ENCODE measurements at regions not wholly inside any gene's neighbourhood (a gene's known extent, or its start where the extent isn't known, plus 50 kb on each side); places are given as distances from the start of the nearest gene placed in this dataset.

DNA sequence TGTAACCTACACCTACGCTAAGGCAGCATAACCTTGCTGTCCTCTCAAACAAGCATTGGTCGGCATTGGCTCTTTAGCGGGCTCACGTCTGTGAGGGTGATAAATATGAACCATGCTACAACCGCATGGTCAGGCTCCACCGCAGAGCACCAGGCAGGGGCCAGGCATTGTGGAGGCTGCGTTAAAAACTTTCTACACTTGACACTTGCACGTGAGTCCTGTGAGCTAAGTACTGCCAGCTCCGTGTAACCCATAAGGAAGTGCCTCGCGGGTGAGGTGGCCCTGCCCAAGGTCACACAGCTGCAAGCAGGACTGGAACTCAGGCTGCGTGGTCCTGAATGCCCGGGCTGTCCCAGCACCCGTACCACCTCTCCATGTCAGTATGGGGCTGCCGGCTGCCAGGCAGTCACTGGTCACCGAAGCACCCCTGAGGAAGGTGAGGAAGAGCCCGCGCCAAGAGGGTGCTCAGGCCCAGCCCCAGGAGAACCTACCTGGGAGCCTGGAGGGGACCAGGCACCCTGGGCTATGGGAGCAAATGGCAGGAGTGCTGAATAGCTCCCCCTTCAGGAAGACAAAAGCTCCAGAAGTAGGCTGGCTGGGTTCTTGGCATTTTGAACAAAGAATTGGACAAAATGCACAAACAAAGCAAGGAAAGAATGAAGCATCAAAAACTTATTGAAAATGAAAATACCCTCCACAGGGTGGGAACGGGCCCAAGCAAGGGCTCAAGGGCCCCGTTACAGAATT, 271.1 kb upstream of the RAB6C start:
- no peak for DNase-seq (ENCODE audit: low read depth)

DNA sequence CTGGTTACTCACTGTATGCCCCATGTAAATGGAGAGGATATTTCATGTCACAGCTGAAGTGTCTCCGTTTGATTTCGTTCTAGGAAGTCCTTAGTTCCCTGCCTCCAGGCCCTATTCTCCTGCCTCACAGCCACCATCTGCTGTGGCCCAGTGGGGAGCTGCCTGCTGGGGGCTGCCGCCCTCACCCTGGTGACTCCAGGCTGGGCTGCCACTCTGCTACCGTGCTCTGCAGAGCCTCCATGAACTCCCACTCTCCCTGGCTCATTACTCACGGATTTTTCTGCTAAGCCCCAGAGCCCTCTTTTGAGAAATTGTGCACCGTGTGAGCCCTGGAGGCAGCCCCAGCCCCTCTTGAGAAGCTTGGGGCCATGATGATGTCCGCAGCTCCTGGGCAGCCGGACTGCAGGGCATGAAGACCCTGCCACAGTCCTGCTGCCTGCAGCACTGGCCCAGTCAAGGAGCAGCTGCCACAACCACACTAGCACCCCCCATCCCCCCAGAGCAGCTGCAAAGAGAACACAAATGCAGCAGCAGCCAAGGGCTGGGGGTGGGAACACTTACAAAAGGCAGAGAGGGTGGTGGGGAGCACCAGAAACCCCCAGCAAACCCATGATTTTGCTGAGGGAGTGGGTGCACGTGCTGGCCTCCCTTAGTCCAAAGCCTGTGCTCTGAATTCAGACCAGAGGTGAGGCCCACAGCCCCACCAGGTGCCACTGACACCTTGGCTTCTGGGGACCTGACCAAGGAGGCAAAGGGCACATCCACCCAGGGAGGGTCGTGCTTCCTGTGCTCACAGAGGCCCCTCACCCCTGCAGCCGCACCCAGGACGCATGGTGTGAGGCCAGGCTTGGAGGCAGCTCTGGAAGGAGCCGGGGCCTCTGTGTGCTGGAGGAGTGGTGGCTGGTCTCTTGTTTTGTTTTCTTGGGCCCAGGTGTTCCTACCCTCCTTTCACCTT, 270.2 kb upstream of the RAB6C start:
- no peak for DNase-seq (ENCODE audit: low read depth)

DNA sequence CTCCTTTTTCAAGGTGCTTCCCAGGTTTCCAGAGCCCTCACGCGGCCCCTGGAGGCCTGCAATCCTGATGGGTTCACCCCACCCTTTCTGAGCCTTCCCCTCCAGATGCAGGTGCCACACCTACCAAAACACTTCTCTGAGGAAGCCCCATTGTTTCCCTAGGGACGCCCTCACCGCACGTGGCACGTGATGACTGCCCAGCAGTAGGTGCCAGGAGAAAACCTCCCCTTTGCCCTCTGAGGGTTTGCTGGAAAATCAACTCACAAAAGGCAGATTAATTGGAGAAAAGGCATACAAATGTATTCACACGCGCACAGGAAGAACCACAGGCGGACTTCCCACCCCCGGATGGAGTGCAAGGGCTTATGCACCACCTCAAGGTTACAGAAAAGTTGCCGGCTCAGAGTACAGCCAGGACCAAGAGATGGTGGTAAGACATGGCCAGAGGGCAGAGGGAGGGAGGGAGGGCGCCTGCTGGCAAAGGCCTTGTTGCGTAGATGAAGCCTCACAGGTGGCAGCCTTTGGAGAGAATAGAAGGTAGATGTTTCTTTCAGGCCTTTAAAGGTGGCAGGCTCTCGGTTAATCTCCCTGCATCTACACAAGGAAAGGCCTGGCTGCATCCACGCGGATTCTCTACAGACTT, 269.4 kb upstream of the RAB6C start:
- no peak for DNase-seq (ENCODE audit: low read depth)

DNA sequence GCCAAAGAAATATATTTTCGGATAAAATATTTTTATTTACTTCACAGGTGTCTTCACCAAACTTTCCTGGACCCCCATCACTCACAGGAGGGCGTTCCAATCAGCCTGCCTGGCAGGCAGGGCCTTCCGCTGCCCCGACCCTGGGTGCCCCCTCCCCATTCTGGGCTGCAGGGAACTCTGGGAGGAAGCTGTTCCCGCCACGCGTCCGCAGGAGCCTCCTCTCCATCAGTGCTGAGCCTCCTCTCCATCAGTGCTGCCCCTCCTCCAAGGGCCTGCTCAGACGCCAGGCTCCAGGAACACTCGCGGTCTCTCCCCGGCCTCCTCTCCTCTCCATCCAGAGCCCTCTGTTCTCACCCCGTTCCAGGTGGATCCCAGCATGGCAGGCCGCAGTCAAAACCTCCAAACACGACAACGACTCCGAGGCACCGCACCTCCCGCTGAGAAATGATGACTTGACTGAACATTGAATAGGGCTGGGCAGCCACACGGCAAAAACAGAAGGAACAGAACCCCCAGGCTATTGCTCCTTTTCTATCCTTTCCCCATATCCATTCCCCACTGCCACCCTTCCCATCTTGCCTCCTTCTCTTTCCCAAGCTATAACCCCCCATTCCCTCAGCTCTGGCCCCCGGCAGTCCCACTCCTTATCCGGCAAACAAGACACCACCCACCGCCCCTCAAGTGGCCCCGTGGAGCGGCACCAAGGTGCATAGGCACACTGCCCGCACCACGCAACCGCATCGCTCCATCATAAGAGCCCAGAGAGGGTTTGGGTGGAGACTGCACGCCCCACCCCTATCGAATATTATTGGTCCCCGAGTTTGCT, 268.6 kb upstream of the RAB6C start:
- no peak for DNase-seq (ENCODE audit: low read depth)

DNA sequence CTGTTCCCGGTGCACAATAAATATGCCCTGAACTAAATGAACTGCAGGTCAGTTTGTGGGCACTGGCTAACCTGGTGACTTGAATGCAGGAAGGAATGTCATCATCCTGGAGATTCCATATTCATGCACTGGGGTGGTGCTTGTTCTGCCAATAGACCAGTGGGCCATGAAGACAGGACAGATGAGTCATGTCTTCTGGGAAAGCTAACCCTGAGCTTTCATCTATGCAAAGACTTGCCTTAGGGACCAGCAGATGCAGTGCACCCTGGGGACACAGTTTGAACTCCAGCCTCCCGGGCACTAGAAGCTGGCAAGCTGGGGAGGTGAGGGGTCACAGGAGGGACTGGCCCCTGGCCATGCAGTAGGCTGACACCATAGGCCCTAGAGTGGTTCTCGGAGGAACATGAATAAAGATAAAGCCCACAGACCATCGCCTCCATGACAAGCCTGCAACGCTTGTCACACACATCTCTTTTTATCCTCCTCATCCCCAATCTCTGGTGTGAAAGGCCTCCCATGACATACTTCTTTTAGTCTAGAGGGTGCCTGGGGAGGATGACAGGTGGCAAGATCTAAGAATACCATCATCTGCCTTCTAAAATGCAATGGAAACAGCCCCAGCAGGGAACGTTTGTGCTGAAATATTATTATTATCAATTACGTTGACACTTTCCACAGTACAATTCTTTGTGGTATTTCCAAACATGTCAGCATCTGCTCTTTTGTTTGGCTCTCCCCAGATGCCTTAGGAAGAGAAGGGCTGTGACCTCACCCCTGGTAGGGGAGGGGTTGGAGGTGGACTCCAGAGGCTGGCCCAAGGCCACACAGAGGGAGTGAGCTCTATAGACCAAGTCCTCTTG, 267.4 kb upstream of the RAB6C start:
- no peak for DNase-seq (ENCODE audit: low read depth)

DNA sequence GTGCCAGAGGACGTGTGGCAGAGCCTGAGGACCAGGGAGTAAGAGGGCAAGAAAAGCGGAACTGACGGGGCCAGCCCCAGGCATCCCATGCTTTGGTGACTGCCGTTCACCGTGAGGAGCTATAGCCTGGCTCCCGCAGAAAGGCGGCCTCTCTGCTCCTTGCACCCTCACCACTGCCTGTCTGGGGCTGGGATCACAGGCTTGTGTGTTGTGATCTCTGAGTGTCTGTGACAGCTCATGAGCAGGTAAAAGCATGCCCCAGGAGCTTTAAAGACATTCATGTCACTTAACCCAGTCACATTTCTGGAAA, 266.8 kb upstream of the RAB6C start:
- DNase-seq (ENCODE audit: low read depth): no peak

DNA sequence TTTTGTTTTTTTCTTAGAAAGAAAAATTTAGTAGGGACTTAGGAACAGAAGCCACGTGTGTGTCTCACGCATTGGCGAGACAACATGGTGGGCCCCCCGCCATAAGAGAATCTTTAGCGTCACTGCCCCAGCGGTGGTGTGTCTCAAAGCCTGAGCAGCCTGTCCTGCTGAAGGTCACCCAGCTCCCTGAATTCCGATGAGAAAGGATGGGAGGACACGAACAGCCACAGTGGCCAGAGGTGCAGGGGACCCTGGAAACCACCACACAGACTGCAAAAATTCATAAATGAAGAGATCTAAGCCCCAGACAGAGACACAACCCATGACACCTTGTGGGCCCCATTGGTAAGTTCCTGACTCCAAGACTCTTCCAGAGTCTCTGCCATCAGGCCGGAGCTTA, 266.1 kb upstream of the RAB6C start:
- DNase-seq (ENCODE audit: low read depth): no peak

DNA sequence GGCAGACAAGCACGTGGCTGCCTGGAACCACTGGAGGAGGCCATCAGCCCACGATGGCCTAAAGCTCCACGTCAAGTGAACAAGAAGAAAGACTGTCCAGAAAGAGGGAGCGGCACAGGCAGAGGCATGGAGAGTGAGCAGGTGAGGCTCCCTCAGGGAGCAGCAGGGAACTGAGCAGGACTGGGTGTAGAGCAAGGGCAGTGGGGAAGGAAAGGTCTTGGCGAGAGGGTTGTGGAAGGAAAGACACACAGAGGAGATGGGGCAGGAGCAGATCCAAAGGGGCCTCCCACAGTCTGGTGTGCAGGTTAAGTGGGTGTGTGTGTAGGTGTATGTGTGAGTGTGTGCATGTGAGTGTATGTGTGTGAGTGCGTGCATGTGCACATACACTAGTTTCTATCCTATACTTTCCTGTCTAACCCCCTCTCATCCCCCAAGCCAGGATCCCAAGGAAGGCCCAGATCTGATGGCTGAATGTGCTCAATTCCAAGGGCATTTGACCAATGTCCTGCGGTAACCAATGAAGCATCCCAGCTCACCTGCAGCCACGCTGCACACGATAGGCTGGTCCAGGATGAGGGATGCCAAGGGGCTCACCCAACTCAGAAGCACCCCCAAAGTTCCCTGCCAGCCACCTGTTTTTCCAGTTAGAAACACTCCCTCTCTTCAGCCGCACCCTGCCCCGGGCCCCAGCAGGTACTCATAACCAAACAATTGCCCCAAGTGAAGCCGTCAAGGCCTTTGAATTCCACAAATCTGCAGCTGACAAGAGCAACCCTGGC, 262.5 kb upstream of the RAB6C start:
- DNase-seq (ENCODE audit: low read depth): no peak

DNA sequence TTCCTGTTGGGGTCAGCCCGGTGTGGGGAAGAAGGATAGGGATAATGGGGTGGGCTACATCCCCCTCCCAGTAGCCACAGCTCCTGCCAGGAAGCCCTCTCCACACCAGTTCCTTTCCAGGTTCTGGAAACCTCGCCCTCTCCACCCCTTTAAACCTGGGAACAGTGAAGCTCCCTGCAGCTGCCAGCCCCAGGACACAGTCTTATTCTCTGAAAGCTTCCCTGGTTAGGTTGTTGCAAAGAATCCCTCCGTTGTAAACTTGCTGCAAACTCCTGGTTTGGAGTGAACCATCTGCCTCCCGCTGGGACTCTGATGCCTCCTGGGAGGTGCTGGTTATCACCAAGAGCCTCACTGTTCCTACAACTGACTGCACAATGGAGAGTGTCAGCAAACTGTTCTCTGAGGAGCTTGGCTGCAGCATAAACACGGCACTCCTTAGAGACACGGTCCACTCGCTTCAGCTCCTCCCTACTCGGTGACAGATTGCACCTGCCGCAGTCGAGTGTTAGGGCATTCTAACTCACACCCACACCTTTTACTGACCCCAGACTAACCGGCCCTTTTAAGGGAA, 261.8 kb upstream of the RAB6C start:
- DNase-seq (ENCODE audit: low read depth): no peak

DNA sequence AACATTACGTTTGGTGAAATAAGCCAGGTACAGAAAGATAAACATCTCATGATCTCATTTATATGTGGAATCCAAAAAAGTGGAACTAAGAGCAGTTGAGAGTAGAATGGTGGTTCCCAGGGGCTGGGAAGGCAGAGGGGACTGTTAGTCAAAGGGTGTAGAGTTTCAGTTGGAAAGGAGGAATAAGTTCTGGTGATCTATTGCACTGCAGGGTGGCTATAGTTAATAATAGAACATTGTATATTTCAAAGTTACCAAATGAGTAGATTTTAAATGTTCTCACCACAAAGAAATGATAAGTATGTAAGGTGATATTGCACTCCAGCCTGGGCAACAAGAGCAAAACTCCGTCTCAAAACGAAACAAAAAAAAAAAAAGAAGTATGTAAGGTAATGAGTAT, 260.1 kb upstream of the RAB6C start:
- no peak for DNase-seq (ENCODE audit: low read depth)

DNA sequence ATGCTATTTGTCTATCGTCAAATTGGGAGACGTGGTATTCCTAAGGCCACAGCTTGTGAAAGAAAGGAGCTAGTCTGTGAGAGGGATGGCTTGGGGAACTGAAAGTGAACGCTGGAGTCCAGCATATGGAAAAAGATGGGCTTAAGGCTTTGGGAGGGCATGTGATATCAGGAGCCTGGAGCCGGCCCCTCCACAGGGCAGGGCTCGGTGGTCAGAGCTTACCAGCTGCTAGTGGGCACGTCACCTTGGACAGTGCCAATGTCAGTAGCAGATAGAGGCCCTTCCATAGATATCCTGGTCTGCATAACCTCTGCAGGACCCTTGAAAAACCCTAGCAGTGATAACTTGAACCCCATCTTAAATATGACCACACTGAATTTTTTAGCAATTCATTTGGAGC, 259.1 kb upstream of the RAB6C start:
- DNase-seq (ENCODE audit: low read depth): no peak

DNA sequence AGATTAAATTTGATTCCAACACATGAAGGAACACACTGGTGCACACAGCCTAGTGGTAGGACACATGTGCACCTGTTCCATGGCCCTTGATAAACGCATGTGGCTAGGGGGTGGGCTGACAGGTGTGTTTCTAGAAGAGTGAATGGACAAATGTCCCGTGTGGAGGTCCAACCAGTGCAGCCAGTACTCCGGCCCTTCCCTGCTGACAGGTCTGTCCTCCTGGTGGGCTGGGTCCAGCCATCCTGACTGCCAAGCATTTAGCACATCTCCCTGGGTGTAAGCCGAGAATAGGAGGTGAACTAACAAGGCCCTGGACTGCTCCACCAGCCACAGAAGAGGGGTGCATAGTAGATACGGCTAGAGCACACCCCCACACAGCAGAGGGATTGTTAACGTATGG, 258.7 kb upstream of the RAB6C start:
- no peak for DNase-seq (ENCODE audit: low read depth)

DNA sequence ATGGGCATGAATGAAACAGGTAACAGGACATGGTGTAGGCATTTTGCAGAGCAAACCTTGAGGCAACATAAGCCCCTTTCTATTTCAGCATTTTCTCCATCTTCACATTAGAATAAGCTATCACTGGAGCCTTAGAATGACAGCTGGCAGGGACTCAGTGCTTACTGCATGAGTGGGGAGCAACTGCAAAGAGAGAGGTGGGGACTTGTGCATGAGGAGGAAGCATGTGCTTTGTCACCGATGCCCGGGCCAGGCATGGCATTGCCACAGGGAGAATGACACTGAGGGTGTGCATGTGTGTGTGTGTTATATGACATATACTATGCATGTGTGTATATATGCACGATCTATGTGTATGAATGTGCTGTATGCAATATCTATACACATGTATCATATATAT, 258.2 kb upstream of the RAB6C start:
- no peak for DNase-seq (ENCODE audit: low read depth)

DNA sequence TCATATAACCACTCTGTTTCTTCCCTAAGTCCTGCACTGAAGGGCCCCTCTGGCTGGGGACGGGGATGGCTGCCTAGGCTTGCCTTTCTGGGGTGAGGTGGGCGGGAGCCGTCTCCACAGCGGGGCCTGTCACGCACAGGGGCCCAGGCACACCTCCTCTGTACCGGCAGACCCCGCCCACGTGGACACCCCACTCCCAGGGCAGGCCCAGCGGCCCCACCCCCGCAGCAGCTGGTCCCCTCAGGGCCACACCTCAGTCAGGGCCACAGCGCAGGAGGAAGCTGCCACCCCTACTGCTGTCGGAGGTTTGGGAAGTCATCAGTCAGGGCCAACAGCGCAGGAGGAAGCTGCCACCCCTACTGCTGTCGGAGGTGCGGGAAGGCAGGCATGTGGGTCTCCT, 257.6 kb upstream of the RAB6C start:
- no peak for DNase-seq (ENCODE audit: low read depth)

DNA sequence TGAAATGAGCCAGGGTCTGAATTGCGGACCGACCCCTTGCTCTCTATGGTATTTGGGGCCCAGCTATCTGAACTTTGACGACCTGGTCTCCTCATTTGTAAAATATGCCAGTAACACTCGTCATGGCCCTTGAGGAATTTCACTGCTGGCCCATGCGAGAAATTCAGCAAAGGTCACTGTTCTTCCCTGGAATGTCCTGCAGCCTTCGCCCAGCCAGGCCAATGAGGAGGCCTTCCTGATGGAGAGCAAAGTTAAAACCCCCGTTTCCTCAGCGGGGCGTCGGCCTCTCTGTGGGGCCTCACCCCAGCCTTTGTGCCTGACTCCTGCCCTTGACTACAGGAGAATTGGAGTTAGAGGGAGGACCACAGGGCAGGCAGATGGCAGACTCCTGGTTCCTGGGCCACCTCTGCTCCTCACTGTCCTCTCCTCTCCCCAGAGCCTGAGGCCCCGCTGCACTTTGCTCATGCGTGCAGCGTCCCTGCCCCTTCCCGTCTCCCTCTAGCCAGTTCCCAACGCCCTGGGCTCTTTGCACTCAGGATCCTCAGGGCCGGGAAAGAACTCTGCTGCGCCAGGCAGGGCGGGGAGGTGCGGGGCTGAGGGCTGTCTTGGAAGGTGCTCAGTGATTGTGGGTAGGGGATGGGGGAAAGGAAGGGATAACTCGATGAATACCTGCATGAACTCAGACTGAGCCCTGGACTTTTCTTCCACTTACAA, 257.0 kb upstream of the RAB6C start:
- DNase-seq (ENCODE audit: low read depth): no peak

DNA sequence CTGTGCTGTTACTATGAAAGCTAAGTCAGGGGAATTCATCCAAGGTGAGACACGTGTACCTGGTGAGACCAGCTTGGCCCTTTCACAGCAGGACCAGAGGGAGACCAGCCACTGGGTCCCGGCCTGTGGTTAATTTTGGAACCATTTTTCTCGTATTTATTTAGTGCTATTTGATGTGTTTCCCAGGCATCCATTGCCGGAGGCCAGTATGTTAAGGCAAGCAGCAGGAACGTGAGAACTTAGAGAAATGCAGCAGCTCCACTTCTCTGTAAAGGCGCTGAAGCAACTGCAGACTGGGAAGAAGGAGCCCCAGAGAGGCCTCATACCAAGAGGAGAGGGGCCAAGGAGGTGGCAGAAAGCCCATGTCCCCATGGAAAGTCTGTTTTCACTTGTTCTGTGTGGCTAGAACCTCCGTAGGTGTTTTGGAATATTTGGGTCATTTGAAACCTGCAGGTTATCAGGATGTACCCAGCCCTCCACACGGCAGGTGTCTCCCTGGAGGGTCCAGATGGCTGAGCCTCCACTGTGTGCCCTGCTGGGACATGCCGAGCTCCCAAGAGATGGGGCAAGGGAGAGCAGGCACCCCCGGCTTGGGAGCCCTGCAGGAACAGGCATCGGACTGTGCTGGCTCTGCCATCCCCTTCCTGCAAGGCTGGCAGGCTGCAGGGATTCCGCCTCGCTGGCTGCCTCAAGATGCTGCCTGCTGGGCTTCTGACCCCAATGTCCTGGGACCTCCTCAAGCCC, 256.0 kb upstream of the RAB6C start:
- DNase-seq (ENCODE audit: low read depth): no peak

DNA sequence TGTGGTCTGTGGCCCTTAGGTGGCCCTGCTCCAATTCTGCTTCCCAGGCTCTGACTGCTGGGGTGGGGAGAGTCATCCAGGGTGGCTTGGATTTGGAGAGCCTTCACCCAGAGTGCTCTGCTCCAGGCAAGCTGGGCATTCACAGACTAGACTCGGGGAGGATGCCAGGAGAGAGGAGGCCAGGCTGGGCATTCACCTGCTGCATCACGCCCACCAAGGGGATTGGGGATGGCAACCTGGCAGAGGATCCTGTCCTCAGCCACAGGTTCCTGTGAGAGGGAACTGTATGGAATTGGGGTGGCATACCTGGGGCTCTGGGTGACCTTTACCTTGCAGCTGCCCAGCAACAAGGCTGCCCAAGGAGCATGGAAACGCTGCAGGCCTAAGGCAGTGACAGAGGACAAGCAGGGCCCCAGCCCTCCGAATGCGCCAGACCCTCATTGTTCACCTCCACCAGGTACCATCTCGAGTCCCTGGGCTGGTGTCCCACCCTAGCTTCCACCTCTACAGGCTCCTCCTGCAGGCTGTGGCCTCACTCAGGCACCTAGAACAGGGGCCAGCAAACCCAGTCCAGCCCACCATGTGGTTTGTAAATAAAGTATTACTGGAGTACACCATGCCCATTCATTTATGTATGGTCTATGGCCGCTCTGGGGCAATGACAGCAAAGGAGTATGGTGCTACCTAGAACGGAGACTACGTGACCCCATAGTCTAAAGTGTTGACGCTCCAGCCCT, 255.3 kb upstream of the RAB6C start:
- DNase-seq (ENCODE audit: low read depth): no peak
